ENCODE measurements at regions not wholly inside any gene's neighbourhood (a gene's known extent, or its start where the extent isn't known, plus 50 kb on each side); places are given as distances from the start of the nearest gene placed in this dataset.

GRCh38 chr17:77549726-77550366 lies 408.7 kb upstream of the TNRC6C start:
- Histone ChIP-seq H3K36me3 (ENCODE audit: low read depth, low read length) (no peaks in the 10 kb centered on the region), H3K9me2 (replicated peaks; ENCODE audit: low read length) (no peaks in the 10 kb centered on the region), H3K4me2 (ENCODE audit: low read length) (no peak overlapping the region), H3K9me3 (ENCODE audit: low read length) (no peaks in the 10 kb centered on the region), H3K27ac (ENCODE audit: low read length) (no peak overlapping the region), H4K20me1 (ENCODE audit: low read length) (no peaks in the 10 kb centered on the region), H3K4me3 (ENCODE audit: low read length) (no peak overlapping the region), H3K27me3 (ENCODE audit: low read length) (peaks cover 54% of the 10 kb centered on the region), H2AFZ (ENCODE audit: low read length) (no peak overlapping the region), H3F3A (ENCODE audit: low read length, unreplicated experiment) (no peaks in the 10 kb centered on the region), H3K4me1 (ENCODE audit: insufficient read depth, low read length) (no peaks in the 10 kb centered on the region), H3K9ac (ENCODE audit: low read length) (no peak overlapping the region), H3K79me2 (ENCODE audit: low read length) (no peaks in the 10 kb centered on the region)
- BruUV-seq (replicated peaks) = no TSS peak
- intact Hi-C loops (cut with micrococcal nuclease) = no loop called here
- DNase-seq (no peak), ATAC-seq (no peak)
- ChIA-PET POLR2A (ENCODE audit: unreplicated experiment) (no interaction called here), CTCF (no interaction called here)
- TF ChIP-seq EZH2 (IDR thresholded peaks at IDR 0.05; ENCODE audit: low read length, unreplicated experiment) (no peak), EZH2phosphoT487 (IDR thresholded peaks at IDR 0.05; ENCODE audit: borderline replicate concordance, low read length) (no peak)

DNA sequence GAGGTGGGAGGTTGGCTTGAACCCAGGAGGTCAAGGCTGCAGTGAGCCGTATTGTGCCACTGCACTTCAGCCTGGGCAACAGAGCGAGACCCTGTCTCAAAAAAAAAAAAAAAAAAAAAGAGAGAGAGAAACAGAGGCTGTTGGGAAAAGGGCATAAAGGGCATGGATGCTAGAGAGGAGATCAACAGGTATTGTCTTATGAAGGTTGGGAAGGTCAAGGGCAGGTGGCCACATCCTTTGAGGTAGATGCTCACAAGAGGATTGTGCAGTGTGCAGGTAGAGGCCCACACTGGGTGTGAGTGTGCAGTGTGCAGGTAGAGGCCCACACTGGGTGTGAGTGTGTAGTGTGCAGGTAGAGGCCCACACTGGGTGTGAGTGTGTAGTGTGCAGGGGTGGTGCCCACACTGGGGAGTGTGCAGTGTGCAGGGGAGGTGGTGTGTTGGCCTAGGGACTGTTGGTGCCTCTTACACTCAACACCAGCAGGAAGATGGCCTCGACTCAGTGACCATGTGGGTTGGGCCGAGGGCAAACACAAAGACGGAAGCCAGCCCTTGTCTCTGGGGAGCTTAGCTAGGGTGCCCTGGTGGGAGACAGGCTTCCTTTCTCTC lies 404.9 kb upstream of the TNRC6C start:
- intact Hi-C loops (cut with micrococcal nuclease) = no loop called here
- no TSS peak for BruUV-seq (replicated peaks)
- no peak overlapping the region for H3K4me2 ChIP-seq (ENCODE audit: low read length)
- H3K9me2 ChIP-seq (replicated peaks; ENCODE audit: low read length) = no peaks in the 10 kb centered on the region
- H3K4me3 ChIP-seq (ENCODE audit: low read length) = no peak overlapping the region
- ATAC-seq = no peak
- H3F3A ChIP-seq (ENCODE audit: low read length, unreplicated experiment) = no peaks in the 10 kb centered on the region
- DNase-seq = no peak
- no peaks in the 10 kb centered on the region for H3K9me3 ChIP-seq (ENCODE audit: low read length)
- no peak overlapping the region for H2AFZ ChIP-seq (ENCODE audit: low read length)
- H3K79me2 ChIP-seq (ENCODE audit: low read length) = no peaks in the 10 kb centered on the region
- no peaks in the 10 kb centered on the region for H4K20me1 ChIP-seq (ENCODE audit: low read length)
- no peaks in the 10 kb centered on the region for H3K36me3 ChIP-seq (ENCODE audit: low read depth, low read length)
- CTCF ChIA-PET = interaction anchor here (0.6 kb wide), 1 partner anchor 484 kb away, joined by 5 read pairs; no protein-coding TSS in a partner anchor
- no peaks in the 10 kb centered on the region for H3K4me1 ChIP-seq (ENCODE audit: insufficient read depth, low read length)
- H3K27me3 ChIP-seq (ENCODE audit: low read length) = peaks cover 75% of the 10 kb centered on the region
- H3K9ac ChIP-seq (ENCODE audit: low read length) = no peak overlapping the region
- no peak overlapping the region for H3K27ac ChIP-seq (ENCODE audit: low read length)
- POLR2A ChIA-PET (ENCODE audit: unreplicated experiment) = no interaction called here
- TF ChIP-seq, protein P1, sequence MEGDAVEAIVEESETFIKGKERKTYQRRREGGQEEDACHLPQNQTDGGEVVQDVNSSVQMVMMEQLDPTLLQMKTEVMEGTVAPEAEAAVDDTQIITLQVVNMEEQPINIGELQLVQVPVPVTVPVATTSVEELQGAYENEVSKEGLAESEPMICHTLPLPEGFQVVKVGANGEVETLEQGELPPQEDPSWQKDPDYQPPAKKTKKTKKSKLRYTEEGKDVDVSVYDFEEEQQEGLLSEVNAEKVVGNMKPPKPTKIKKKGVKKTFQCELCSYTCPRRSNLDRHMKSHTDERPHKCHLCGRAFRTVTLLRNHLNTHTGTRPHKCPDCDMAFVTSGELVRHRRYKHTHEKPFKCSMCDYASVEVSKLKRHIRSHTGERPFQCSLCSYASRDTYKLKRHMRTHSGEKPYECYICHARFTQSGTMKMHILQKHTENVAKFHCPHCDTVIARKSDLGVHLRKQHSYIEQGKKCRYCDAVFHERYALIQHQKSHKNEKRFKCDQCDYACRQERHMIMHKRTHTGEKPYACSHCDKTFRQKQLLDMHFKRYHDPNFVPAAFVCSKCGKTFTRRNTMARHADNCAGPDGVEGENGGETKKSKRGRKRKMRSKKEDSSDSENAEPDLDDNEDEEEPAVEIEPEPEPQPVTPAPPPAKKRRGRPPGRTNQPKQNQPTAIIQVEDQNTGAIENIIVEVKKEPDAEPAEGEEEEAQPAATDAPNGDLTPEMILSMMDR (conservative IDR thresholded peaks at IDR 0.05; ENCODE audit: low read depth, low read length) = no peak
- TF ChIP-seq EZH2 (IDR thresholded peaks at IDR 0.05; ENCODE audit: low read length, unreplicated experiment) = no peak
- TF ChIP-seq EZH2phosphoT487 (IDR thresholded peaks at IDR 0.05; ENCODE audit: borderline replicate concordance, low read length) = no peak

- Histone ChIP-seq H4K20me1 (ENCODE audit: low read length) (no peaks in the 10 kb centered on the region), H3F3A (ENCODE audit: low read length, unreplicated experiment) (no peaks in the 10 kb centered on the region), H3K27me3 (ENCODE audit: low read length) (peaks cover 82% of the 10 kb centered on the region), H3K9me3 (ENCODE audit: low read length) (no peaks in the 10 kb centered on the region), H3K9ac (ENCODE audit: low read length) (no peak overlapping the region), H3K4me2 (ENCODE audit: low read length) (no peak overlapping the region), H3K4me3 (ENCODE audit: low read length) (no peak overlapping the region), H3K4me1 (ENCODE audit: insufficient read depth, low read length) (no peaks in the 10 kb centered on the region), H3K9me2 (replicated peaks; ENCODE audit: low read length) (no peaks in the 10 kb centered on the region), H3K79me2 (ENCODE audit: low read length) (no peaks in the 10 kb centered on the region), H2AFZ (ENCODE audit: low read length) (no peak overlapping the region), H3K27ac (ENCODE audit: low read length) (no peak overlapping the region), H3K36me3 (ENCODE audit: low read depth, low read length) (no peaks in the 10 kb centered on the region)
- ChIA-PET CTCF (no interaction called here), POLR2A (ENCODE audit: unreplicated experiment) (no interaction called here)
- ATAC-seq (no peak), DNase-seq (no peak)
- BruUV-seq (replicated peaks) = no TSS peak
- TF ChIP-seq, protein P1 (conservative IDR thresholded peaks at IDR 0.05; ENCODE audit: low read depth, low read length) = no peak
- TF ChIP-seq EZH2phosphoT487 (IDR thresholded peaks at IDR 0.05; ENCODE audit: borderline replicate concordance, low read length) (no peak), EZH2 (IDR thresholded peaks at IDR 0.05; ENCODE audit: low read length, unreplicated experiment) (no peak)
- intact Hi-C loops (cut with micrococcal nuclease) = no loop called here
Observed at GRCh38 chr17:77555121-77555591, 403.3 kb upstream of the TNRC6C start.

All from PC-3 (cell line).